Calu3 (cell line): ENCODE measurements at regions not wholly inside any gene's neighbourhood (a gene's known extent, or its start where the extent isn't known, plus 50 kb on each side); places are given as distances from the start of the nearest gene placed in this dataset.

Experiments
- BruUV-seq: library from RNA; stranded (reverse); fragments of 400-500 nt; replicated peaks from 2 replicates; lab custom pipeline; 2021; lab: Mats Ljungman, UMichigan
- CTCF ChIA-PET: fragments of 300-600 bp; sonication (Branson Sonifier 250); formaldehyde crosslinking; loops from one replicate; lab custom pipeline; 2022; ENCODE audit warnings: antibody characterized with exemption; lab: Charles Lee
- DNase-seq: peaks from one replicate; pipeline ENCODE4 v3.0.0; 2022
- H3K27ac Mint-ChIP-seq: one replicate; pipeline ENCODE4 v1.8.0; 2022; ENCODE audit warnings: mixed read lengths; ENCODE audit not compliant: unreplicated experiment
- H3K27me3 Mint-ChIP-seq: one replicate; pipeline ENCODE4 v1.8.0; 2022; ENCODE audit warnings: mixed read lengths; ENCODE audit not compliant: unreplicated experiment
- H3K36me3 Mint-ChIP-seq: one replicate; pipeline ENCODE4 v1.8.0; 2022; ENCODE audit warnings: mild to moderate bottlenecking, moderate library complexity, mixed read lengths; ENCODE audit not compliant: insufficient read depth, unreplicated experiment
- H3K4me1 Mint-ChIP-seq: one replicate; pipeline ENCODE4 v1.8.0; 2022; ENCODE audit warnings: mild to moderate bottlenecking, low read depth, mixed read lengths; ENCODE audit not compliant: unreplicated experiment
- H3K4me3 Mint-ChIP-seq: one replicate; pipeline ENCODE4 v1.8.0; 2022; ENCODE audit warnings: mild to moderate bottlenecking, low read depth, moderate library complexity, mixed read lengths; ENCODE audit not compliant: unreplicated experiment
- H3K9me3 Mint-ChIP-seq: one replicate; pipeline ENCODE4 v1.8.0; 2022; ENCODE audit warnings: low read depth, mixed read lengths; ENCODE audit not compliant: unreplicated experiment
- intact Hi-C: fragments of 100-400 bp; cut with micrococcal nuclease; formaldehyde crosslinking; loops from one replicate; pipeline ENCODE4 v1.10.0; 2022; ENCODE audit not compliant: unreplicated experiment
- TF ChIP-seq, protein P1 (sequence below): fragments of 200-600 bp; IDR thresholded peaks from one replicate; pipeline ENCODE4 v1.8.0; 2022; ENCODE audit warnings: antibody characterized with exemption; ENCODE audit not compliant: unreplicated experiment

GRCh38 chr12:107845980-107846659, 71.6 kb downstream of the ASCL4 start:
- no TSS peak for BruUV-seq
- no peaks in the 10 kb centered on the region for H3K36me3 Mint-ChIP-seq
- no peak overlapping the region for H3K27ac Mint-ChIP-seq
- intact Hi-C loops, result no loop called here
- no peaks in the 10 kb centered on the region for H3K4me1 Mint-ChIP-seq
- no peak overlapping the region for H3K4me3 Mint-ChIP-seq
- no peak for DNase-seq
- TF ChIP-seq, protein P1, sequence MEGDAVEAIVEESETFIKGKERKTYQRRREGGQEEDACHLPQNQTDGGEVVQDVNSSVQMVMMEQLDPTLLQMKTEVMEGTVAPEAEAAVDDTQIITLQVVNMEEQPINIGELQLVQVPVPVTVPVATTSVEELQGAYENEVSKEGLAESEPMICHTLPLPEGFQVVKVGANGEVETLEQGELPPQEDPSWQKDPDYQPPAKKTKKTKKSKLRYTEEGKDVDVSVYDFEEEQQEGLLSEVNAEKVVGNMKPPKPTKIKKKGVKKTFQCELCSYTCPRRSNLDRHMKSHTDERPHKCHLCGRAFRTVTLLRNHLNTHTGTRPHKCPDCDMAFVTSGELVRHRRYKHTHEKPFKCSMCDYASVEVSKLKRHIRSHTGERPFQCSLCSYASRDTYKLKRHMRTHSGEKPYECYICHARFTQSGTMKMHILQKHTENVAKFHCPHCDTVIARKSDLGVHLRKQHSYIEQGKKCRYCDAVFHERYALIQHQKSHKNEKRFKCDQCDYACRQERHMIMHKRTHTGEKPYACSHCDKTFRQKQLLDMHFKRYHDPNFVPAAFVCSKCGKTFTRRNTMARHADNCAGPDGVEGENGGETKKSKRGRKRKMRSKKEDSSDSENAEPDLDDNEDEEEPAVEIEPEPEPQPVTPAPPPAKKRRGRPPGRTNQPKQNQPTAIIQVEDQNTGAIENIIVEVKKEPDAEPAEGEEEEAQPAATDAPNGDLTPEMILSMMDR, result no peak
- no peaks in the 10 kb centered on the region for H3K9me3 Mint-ChIP-seq
- CTCF ChIA-PET, result no interaction called here
- peaks cover 27% of the 10 kb centered on the region for H3K27me3 Mint-ChIP-seq

DNA sequence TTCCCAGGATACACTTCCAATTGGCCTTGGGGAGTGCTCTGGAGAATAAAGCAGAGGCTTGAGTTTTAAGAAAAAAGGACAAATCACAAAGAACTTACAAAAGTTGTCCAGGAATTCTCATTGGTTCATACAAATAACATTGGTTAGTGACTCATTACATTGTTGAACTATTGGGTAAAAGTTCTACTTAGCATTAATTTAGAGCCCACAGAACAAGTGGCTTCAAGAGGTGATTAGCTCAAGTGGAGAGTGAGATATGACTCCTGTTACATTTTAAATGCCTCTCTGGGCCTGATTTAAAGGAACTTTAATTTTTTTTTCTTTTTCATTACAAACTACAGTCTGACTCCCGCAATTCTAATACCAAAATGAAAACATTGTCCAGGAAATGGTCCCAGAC, 72.9 kb downstream of the ASCL4 start:
- intact Hi-C loops, result no loop called here
- no peaks in the 10 kb centered on the region for H3K9me3 Mint-ChIP-seq
- no peaks in the 10 kb centered on the region for H3K4me1 Mint-ChIP-seq
- no peaks in the 10 kb centered on the region for H3K36me3 Mint-ChIP-seq
- no TSS peak for BruUV-seq
- no peak overlapping the region for H3K4me3 Mint-ChIP-seq
- H3K27me3 Mint-ChIP-seq, result peaks cover 27% of the 10 kb centered on the region
- H3K27ac Mint-ChIP-seq, result no peak overlapping the region
- CTCF ChIA-PET, result no interaction called here
- TF ChIP-seq, protein P1, result no peak
- DNase-seq, result no peak

GRCh38 chr12:107847830-107848229, 73.3 kb downstream of the ASCL4 start:
- Mint-ChIP-seq H3K4me3 (no peak overlapping the region), H3K27ac (no peak overlapping the region), H3K27me3 (peaks cover 27% of the 10 kb centered on the region), H3K36me3 (no peaks in the 10 kb centered on the region), H3K4me1 (no peaks in the 10 kb centered on the region), H3K9me3 (no peaks in the 10 kb centered on the region)
- TF ChIP-seq, protein P1, result no peak
- intact Hi-C loops, result no loop called here
- no peak for DNase-seq
- CTCF ChIA-PET, result no interaction called here
- BruUV-seq, result no TSS peak

DNA sequence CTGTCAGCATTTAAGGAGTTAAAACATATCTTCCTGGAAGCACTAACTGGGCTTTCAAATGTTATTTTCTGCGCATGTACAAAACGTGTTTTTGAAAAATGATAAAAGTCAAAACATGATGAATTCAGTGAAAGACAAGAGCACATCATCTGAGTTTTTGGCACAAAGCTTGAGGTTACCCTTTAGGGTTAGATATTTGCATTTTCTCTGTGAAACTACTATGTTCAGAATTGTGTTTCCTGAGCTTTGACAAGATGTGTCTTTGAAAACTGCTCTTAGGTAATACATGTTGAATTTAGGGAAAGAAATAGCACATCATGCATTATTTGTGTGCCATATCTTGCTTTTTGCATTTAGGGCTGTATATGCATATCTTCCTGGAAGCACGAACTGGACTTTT, 79.0 kb downstream of the ASCL4 start:
- no peak for DNase-seq
- no TSS peak for BruUV-seq
- Mint-ChIP-seq H3K27ac (no peak overlapping the region), H3K36me3 (no peaks in the 10 kb centered on the region), H3K4me1 (no peaks in the 10 kb centered on the region), H3K9me3 (no peaks in the 10 kb centered on the region), H3K4me3 (no peak overlapping the region), H3K27me3 (peaks cover 21% of the 10 kb centered on the region)
- CTCF ChIA-PET, result no interaction called here
- intact Hi-C loops, result no loop called here
- TF ChIP-seq, protein P1, result no peak
